NCI-H526 treated with DMSO at 0.1 percent for 48 hours (cell line): ENCODE measurements at regions not wholly inside any gene's neighbourhood (a gene's known extent, or its start where the extent isn't known, plus 50 kb on each side); places are given as distances from the start of the nearest gene placed in this dataset.
"Not testable (repeated sequence)": the region's sequence is repeated elsewhere in the genome, so short reads cannot be mapped to it uniquely, and the experiment has no call there.

Source experiments
- DNase-seq: peaks from one replicate; lab custom pipeline; 2025; lab: John Stamatoyannopoulos, UW

DNA sequence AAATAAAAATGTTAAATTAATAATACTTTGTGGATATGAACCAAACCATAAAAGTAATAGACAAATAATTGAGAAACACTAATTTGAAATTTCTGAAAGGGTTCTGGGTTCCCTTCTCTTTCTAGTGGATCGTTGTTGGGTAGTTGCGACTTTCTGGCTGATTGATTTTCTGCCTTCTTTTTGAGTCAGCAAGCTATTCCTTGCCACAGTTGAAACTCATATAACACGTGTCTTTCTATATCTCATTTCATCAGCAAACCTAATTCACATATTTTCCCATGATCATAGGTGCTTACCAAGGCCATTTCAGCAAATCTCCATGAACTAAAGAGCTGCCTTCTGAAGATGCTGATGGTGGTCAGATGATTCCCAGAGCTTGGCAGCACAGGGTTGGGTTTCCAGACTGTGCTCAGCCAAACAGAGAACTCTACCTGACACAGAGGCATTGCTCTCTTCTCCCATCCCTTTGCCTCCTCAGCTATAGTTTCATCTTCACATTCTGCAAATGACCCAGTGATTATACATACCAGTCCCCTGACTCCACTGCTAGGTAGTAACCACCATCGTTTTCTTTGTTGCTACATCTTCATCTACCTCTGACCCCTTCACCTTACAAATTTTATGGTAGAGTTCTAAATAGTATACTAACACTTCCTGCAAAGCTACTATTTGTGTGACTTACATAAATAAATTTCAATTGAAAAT is 383.9 kb upstream of the DPH6 start:
- no peak for DNase-seq

DNA sequence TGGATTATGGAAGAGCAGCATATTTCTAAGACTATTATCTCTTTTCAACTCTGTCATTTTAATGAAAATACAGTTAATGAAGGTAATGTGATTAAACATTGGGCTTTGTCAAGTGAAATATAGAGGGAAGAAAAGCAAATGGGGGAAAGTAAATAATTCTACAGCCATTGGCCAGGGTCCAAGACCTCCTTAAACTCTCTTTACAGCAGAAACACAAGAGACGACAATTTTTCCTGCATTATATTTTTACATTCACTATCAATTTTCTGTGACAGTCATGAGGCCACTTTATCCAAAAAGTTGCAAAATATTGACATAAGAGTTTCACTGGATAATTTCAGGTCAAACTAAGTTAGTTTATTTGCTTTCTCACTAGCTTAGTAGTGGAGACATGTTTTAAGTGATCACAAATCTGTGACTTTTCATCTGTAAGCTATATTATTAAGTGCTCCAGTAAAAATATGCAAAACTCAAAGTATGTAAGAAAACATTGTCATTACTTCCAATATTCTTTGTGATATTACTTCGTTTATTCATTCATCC is 385.9 kb upstream of the DPH6 start:
- DNase-seq: no peak

DNA sequence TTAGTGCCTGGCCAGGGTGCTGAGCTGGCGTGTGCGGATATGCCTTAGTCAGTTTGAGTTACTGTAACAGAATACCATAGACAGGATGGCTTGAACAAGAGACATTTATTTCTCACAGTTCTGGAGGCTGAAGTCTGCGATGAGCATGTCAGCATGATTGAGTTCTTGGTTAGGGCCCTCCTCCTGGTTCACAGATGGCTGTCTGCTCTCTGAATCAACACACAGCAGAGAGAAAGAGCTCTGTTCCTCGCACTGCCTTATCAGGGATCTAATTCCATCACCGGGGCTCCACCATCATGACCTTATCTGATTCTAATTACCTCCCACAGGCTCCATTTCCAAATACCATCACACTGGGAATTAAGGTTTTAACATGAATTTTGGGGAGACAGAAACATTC is 386.6 kb upstream of the DPH6 start:
- DNase-seq: no peak

DNA sequence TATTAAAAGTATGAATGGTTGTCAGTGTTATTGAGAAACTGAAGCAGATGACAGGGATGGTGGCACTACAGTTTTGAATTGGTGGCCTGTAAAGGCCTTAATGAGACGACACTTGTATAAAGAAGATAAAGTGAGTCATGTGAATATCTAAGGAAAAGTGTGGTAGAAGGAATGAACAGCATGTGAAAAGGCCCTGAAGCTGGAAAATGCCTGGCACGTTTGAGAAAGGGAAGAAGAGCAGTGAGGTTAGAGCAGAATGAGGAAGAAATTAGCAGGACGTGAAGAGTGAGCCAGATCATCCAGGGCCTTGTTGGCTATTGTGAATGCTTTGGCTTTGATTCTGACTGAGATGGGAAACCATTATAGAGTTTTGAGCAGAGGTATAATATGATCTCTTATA is 387.6 kb upstream of the DPH6 start:
- no peak for DNase-seq

DNA sequence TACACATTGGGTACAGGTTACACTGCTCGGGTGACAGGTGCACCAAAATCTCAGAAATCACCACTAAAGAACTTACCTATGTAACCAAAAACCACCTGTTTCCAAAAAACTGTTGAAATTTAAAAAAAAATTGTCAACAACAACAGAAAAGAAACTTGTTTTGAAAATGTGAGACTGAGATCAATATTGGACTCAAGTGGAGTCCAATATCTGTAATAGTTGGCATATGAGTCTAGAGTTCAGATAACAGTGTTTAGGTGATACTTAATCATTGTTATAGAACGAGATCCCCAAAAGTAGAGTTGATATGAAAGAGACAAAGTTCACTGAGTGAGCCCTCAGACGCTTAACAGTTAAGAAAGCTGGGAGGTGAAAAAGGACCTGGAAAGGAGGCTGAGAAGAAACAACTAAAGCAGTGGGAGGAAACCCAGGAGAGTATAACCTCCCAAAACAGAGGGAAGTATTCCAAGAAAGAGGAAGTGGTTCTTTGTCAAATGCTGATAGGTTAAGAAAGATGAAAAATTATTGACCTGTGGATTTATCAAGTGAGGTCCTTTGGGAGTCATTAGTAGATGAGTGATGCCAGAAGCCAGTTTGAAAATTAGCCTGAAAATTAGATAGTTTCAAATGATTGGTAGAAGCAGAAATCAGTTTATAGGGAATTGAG is 388.6 kb upstream of the DPH6 start:
- no peak for DNase-seq

DNA sequence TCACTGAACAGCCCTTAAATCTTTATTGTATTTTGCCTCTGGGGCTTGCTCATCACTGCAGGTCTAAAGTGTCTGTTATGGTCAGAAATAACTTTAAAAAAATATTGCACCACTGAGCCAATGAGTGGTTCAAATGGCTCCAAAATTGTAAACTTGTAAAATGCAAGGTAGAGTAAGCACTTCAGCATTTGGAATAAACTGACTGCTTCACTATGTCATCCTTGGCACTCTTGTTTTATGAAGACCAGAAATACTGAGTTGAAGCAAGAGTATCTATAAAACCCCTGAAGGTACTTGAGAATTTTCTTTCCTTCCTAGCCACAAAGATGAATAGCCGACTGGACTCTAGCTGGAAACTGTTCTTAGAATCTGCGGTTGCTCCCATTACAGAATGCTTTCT is 390.3 kb upstream of the DPH6 start:
- no peak for DNase-seq

DNA sequence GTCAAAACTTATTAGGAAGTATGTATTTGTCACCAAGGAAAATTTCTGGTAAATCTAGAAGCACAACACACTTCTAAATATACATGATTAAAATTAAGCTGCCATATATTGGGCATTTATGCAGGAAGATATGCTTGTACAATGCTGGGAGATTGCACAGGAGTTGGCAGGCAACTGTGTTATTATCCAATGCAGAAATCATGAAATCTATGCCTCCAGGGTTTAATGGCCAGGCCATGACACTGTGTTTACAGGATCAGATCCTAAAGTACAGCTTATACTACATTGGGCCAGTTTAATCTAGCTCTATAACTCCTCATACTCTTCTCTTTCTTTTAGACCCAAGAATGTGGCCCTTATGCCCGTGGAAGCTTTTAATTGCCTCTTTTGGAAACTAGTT is 391.4 kb upstream of the DPH6 start:
- DNase-seq: no peak

DNA sequence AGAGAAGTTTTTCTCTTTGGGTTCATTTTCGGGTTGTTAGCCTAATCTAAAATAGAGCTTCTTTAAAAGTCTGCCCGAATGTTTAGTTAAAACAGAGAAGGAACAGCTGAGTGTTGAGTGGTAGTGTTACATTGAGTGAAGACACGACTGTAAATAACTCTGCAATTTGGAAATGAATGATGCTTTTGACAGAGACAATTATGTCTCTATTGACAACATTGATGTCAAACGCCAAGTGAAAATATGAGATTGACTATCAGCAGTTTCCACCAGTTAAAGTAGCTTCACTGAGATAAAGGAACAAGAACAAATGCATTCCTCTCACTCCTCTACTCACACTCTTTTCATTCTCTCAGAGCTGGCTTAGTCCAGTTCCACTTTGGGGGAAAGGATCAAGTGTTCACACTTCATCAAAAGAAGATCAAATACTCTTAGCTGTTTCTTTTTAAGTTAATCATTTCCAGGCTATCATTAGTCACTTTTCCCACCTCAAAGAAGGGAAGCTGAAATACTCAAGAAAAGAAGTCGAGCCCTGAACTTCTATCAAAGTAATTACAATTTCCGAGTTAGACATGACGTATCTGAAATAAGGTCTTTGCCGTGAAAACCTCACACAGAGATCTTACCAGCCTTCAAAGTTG is 399.1 kb upstream of the DPH6 start:
- no peak for DNase-seq

DNA sequence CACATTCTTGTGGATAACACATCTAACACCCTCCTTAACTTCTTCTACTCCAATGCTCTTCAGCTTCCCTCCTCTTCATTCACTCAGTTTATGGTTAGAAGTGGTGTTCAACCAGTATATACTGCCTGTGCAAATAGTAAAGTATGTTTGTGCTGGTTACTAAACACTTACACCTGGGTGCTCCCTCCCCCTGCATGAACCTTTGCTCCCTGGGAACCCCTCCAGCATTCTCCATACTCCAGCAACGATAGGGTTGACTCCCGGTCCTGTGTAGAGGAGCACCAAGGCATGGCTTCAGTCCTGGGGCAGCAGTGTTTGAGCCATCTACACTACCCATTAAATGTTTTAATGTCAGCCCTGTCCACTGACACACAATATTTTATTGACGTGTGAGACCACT is 407.5 kb upstream of the DPH6 start:
- no peak for DNase-seq

DNA sequence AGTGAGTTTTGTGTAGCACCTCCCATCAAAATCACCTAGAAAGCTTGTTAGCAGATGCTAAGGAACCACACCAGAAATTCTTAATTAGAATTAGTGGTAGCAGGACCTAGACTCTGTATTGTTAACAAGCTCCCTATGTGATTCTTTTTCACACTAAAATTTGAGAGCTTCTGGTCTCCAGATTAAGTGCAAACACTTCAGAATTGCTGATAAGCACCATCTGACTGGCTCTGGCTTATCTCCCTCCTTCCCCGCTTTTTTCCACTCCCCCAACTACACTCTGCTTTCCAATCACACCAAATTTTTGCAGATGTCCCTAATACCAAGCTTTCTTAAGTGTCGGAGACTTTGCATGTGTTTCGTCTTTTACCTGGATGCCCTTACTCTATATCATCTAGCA is 410.1 kb upstream of the DPH6 start:
- no peak for DNase-seq

DNA sequence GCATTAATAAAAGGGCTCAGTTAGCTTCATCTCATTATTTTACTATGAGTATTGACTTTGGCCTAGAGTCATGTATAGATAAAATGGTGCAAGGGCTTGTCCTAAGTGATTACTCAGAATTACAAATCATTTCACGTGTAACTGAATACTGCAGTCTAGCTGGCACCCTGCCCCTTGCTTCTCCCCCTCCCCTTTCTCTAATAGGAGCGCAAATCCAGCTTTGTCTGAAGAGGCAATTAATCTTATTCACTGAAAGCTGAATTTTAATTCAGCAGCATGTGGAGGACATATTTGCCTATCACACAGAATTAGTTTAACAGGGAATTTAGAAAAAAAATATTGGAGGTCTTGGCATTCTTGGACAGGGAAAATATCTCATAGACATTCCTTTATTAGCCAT is 412.1 kb upstream of the DPH6 start:
- peak; percentile 78 for DNase-seq

DNA sequence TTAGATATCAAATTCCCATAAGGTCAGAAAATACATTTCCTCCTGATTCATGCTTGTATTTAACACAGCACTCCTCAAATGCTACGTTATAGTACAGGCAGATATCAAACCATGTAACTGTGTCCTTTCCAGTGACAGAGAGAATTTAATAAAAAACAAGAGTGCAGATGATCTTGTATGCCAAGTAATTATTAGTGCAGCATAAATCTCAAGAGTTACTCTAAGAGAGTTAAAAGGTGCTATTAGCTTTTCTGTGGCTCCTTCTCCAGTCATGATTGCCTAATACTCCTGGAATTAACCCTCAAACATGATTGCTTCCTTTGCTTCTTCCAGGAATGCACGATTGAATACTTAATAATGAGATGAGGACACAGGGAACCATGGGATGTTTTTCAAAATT is 413.0 kb upstream of the DPH6 start:
- no peak for DNase-seq

DNA sequence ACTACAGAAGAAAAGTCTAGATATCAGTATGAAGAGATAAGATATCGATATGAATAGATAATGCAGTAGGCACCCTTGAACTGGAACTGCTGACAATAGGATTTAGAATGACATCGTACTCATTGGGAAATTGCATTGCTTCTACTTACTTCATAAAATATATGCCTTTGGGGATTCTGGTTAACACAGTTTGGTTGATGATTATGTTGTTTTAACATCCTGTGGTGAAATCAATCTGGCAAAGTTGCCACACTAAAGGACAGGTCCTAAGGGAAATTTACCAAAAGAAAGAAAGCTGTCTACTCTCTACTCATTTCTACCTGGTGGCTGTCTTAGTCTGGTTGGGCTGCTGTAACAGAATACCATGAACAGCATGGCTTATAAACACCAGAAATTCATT is 417.4 kb upstream of the DPH6 start:
- DNase-seq: no peak

DNA sequence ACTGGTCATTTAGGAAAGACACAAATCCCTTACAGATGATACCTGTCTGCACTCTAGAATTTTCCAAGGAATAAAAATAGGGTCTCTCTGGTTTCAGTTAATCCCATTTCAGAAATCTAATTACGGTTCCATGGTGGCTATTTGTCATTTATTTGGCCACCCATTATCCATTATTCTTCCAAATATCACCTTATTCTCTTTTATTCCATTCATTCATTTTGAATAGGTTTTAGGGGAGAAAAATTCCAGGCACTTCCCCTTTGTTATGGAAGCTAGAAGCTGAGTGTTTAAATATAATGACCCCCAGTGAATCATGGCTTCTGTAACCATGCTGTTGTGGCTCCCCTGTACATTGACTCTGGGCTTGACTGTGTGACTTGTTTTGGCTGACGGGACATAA is 420.8 kb upstream of the DPH6 start:
- no peak for DNase-seq

DNA sequence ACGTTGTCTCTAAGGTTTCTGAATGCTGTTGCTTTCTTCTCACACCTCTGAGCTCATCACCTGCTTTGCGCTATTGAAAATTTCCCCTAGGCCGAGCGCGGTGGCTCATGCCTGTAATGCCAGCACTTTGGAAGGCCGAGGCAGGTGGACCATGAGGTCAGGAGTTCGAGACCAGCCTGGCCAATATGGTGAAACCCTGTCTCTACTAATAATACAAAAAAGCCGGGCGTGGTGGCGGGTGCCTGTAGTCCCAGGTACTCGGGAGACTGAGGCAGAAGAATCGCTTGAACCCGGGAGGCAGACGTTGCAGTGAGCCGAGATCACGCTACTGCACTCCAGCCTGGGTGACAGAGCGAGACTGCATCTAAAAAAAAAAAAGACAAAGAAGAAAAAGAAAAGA is 422.0 kb upstream of the DPH6 start:
- not testable (repeated sequence) for DNase-seq

DNA sequence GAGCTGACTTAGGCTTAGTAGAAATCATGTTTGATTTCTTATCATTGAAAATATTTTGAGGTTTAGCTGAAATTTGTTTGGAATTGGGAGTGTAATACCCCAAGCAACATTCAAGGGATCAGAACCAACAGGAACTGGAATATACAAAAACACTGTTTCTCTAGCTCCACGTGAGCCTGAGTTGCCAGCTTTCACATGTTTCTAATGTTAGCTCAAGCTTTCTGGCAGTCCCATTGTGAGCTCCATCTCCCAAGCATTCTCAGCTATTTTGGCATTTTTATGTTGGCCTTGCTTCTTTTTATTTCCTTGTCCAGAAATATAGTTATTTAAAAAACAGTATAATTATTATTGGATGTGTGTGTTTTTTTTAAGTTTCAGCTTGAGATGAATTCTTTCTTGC is 427.1 kb upstream of the DPH6 start:
- DNase-seq: no peak

DNA sequence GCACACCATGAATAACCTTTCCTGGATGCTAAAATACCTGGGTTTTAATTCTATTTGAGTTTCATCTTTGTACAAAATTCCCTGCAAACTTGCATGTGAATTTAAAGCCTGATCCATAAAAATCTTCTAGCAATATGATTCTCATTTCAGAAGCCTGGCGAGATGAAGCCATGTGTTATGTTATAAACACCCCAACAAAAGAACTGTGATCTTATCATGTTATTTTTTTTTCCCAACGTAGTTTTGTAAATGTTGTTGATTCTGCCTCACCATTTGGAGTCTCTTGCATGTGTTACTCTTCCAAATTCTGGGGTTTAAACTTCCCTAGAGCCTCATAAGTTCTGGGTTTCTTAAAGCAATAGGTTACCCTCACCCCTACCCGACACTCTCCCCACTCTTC is 428.1 kb upstream of the DPH6 start:
- DNase-seq: no peak

DNA sequence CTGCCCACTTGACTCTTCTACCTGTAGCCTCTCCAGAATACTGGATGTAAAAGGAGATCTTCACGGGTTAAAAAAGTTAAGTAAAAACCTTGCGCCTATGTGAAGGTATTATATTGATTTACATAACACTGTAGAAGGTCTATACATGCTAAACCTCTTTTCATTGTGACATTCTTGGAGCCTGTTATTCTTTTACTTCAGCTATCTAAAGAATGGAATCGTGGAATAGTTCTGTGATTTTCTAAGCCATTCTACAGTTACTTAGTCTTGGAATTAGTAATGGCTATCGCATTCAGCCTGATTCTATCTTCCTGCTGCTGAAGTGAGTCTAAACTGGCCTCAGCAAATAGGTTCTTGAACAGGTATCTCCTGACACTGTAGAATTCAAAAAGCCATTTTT is 430.0 kb upstream of the DPH6 start:
- DNase-seq: no peak

DNA sequence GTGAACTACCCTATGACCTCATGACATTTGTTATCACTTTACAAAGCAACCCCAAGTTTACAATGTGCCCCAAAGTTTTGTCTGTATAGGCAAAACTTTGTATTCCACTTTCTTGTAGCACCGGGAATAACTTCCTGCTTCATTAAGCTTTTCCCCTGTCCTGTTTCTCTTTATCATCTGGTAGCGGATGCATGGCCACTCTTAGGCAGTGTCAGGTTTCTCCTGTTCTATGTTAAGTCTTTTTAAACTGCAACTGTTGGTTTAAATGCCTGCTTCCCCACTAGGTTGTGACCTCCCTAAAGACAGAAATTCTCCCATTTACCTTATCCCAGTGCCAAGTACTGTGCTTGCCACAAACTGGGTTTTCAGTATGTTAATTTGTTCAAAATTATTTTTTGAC is 433.6 kb upstream of the DPH6 start:
- DNase-seq: no peak

DNA sequence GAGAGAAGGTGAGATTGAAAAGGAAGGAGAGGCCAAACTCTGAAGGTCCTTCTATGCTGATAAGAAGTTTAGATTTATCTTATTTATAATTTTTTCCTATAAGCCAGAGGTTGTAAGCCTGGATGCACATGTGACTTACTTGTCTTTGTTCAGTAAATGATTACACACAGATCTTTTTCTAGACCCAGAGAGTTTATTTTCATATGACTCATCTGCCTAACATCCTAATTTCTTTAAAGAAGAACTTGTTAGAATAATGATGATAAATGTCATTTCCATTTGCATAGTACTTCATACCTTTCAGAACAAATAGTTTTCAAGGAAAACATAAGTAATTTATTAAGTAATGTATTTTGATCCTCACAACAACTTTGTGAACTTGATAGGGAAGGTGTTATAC is 434.8 kb upstream of the DPH6 start:
- no peak for DNase-seq

DNA sequence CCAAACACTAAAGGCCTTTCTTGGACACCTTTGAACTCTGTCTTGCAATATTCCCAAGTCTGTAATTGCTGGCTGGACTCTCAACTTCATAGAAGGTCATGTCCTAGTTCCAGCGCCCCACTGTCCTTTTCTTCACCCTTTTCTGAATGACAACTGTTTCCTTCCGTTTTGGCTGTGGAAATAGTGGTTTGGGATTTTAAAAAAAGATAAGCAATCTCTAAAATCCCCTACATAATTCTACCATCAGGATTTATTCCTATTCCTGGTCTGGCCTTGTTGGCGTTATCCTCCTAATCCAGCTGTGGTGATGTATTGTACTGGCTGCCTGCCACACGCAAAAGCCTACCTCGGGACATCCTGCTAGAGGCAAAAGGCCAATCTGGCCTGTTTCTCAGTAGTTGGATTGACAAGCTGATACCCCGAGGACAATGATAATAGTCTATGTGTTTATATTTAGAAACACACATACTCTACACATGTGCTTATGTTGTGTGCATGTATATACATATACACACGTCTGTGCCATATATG is 440.3 kb upstream of the DPH6 start:
- no peak for DNase-seq

DNA sequence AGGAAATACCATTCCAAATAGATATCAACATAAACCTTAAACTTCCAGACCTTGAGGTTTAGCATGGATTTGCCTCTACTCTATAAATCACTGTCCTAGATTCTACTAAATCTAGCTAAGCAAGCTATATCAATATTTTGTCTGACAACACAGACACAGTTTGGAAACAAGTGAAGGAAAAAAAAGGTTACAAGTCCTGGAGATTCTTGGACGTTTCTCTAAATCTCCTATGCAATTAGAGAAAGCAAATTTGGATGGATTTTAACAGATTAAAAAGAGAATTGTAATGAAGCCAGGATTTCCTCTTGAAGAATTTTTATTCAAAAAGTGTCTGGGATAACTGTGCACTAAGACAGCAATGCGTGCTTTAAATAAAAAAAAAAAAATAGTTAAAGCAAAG is 441.1 kb upstream of the DPH6 start:
- no peak for DNase-seq

DNA sequence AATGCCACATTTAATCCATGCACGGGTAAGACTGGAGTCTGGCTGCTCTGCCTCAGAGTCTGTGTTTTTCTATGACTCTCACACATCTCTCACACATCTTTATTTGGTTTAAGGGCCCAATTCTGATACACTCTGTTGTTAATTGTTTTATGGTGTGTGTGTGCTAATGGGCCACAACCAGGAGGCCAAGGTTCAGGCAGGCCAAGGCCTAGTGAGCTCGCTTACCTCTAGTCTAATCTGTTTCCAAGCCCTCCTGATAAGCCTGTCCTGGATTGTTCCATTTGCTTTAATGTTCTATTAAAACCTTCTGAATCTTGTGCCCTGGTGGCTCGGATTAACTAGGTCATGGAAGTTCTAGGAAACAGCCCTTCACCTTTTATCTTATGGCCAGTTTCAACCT is 445.4 kb upstream of the DPH6 start:
- DNase-seq: no peak
